Gastrocnemius medialis (tissue), 4 donors: ENCODE measurements at regions not wholly inside any gene's neighbourhood (a gene's known extent, or its start where the extent isn't known, plus 50 kb on each side); places are given as distances from the start of the nearest gene placed in this dataset.

Source experiments
- CTCF ChIP-seq, 5 experiments: fragments of 450-650 bp in 3 of 5; fragments of 200-600 bp in 2 of 5; sonication (generic) in 2 of 5; IDR thresholded peaks in 4 of 5; conservative IDR thresholded peaks in 1 of 5; 1 replicate in 4 of 5; 2 replicates in 1 of 5; pipeline ENCODE4 v1.5.1; 2016 to 2019; ENCODE audit warnings: antibody characterized with exemption in 5 of 5, mild to moderate bottlenecking in 3 of 5, moderate library complexity in 3 of 5
- POLR2A ChIP-seq, 2 donors: fragments of 450-650 bp; IDR thresholded peaks; one replicate each; pipeline ENCODE4 v1.6.1; 2017; ENCODE audit warnings: antibody characterized with exemption in 2 of 2, mild to moderate bottlenecking in 2 of 2, moderate library complexity in 2 of 2

GRCh38 chr17:12522336-12522735 lies 143.4 kb upstream of the MYOCD start:
- TF ChIP-seq CTCF (IDR thresholded peaks at IDR 0.05 in 4 of 5, conservative IDR thresholded peaks at IDR 0.05 in 1 of 5) (no peak), POLR2A (IDR thresholded peaks at IDR 0.05) (no peak)
